Uterus (tissue), 3 donors: ENCODE measurements at regions not wholly inside any gene's neighbourhood (a gene's known extent, or its start where the extent isn't known, plus 50 kb on each side); places are given as distances from the start of the nearest gene placed in this dataset.

Source experiments
- DNase-seq, 2 donors: peaks; one replicate each; pipeline ENCODE4 v3.0.0-alpha.2; 2019 to 2020
- H3K27ac ChIP-seq, 2 donors: fragments of 200-600 bp; sonication (generic); 1 replicate in 1 of 2; 2 replicates in 1 of 2; pipeline ENCODE4 v1.5.1; 2016 to 2018
- H3K27me3 ChIP-seq, 2 donors: fragments of 200-600 bp; sonication (generic); one replicate each; pipeline ENCODE4 v1.5.1; 2018 to 2019; ENCODE audit warnings: control low read depth in 1 of 2
- H3K36me3 ChIP-seq, 2 donors: fragments of 200-600 bp; sonication (generic); one replicate each; pipeline ENCODE4 v1.5.1; 2019; ENCODE audit warnings: control low read depth in 1 of 2
- H3K4me1 ChIP-seq, 2 donors: fragments of 200-600 bp; sonication (generic); one replicate each; pipeline ENCODE4 v1.5.1; 2018 to 2019; ENCODE audit warnings: control low read depth in 1 of 2
- H3K4me3 ChIP-seq, 2 donors: fragments of 200-600 bp; sonication (generic); 1 replicate in 1 of 2; 2 replicates in 1 of 2; pipeline ENCODE4 v1.5.1; 2018 to 2019; ENCODE audit warnings: mild to moderate bottlenecking in 1 of 2
- H3K9me3 ChIP-seq, 2 donors: fragments of 200-600 bp; sonication (generic); one replicate each; pipeline ENCODE4 v1.5.1; 2019; ENCODE audit warnings: control low read depth in 1 of 2
- POLR2A ChIP-seq, 2 donors: fragments of 450-650 bp; IDR thresholded peaks; one replicate each; pipeline ENCODE4 v1.6.1; 2016; ENCODE audit warnings: antibody characterized with exemption in 2 of 2, mild to moderate bottlenecking in 1 of 2, moderate library complexity in 1 of 2
- intact Hi-C: fragments of 100-400 bp; cut with DNase I; formaldehyde crosslinking; loops from one replicate; pipeline ENCODE4 v1.15.1; 2023; ENCODE audit warnings: low total_unique reads
- TF ChIP-seq, protein P1 (sequence below), 4 experiments: fragments of 200-600 bp in 2 of 4; fragments of 450-650 bp in 2 of 4; sonication (generic) in 2 of 4; IDR thresholded peaks; one replicate each; pipeline ENCODE4 v1.5.1; 2016 to 2019; ENCODE audit warnings: antibody characterized with exemption in 4 of 4, mild to moderate bottlenecking in 2 of 4, moderate library complexity in 1 of 4
- donor health status: DM: yes; HTN: yes; CAD: no.

DNA sequence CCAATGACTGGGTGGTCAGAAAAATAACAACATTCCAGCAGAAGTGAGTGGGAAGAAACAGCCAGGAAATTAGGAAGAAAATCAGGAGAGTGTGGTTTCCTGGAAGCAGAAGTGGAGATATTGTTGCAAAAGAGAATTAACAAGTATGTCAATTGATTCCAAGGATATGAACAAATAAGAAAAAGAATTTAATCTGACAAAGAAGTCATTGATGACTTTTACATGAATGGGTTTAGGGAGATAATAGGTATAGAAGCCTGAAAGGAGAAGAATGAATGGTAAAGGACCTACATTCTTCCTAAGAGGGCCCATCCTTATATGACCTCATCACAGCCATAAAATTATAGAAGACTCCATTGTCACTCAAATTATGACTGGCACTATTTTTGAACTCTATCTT, 1440.1 kb downstream of the OTOL1 start:
- intact Hi-C loops, result no loop called here
- H3K27me3 ChIP-seq, result no peaks in the 10 kb centered on the region
- no peak for TF ChIP-seq POLR2A (IDR thresholded peaks at IDR 0.05)
- TF ChIP-seq, protein P1, sequence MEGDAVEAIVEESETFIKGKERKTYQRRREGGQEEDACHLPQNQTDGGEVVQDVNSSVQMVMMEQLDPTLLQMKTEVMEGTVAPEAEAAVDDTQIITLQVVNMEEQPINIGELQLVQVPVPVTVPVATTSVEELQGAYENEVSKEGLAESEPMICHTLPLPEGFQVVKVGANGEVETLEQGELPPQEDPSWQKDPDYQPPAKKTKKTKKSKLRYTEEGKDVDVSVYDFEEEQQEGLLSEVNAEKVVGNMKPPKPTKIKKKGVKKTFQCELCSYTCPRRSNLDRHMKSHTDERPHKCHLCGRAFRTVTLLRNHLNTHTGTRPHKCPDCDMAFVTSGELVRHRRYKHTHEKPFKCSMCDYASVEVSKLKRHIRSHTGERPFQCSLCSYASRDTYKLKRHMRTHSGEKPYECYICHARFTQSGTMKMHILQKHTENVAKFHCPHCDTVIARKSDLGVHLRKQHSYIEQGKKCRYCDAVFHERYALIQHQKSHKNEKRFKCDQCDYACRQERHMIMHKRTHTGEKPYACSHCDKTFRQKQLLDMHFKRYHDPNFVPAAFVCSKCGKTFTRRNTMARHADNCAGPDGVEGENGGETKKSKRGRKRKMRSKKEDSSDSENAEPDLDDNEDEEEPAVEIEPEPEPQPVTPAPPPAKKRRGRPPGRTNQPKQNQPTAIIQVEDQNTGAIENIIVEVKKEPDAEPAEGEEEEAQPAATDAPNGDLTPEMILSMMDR (IDR thresholded peaks at IDR 0.05), result no peak
- H3K4me3 ChIP-seq, result no peak overlapping the region
- DNase-seq, result no peak
- H3K36me3 ChIP-seq, result no peaks in the 10 kb centered on the region
- no peaks in the 10 kb centered on the region for H3K4me1 ChIP-seq
- no peak overlapping the region for H3K27ac ChIP-seq
- H3K9me3 ChIP-seq, result no peaks in the 10 kb centered on the region

DNA sequence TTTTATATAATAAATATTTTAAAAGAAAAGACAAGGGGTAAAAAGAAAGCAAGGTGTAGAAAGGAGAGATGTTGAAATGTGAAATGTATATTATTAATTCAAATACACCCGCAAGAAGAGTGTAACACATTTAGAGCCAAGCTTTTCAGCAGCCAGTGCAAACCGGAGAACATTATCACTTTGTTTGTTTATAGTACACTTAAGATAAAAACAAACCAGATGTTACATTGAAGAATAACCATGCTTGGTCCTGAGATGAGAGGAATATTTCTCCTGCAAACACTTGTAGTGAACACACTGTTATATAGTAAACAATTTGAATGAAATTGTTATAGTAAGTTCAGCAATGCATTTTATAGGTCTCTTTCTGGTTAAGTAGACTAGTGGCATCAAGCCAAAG, 1441.5 kb downstream of the OTOL1 start:
- intact Hi-C loops, result no loop called here
- no peak for DNase-seq
- Histone ChIP-seq H3K36me3 (no peaks in the 10 kb centered on the region), H3K9me3 (no peaks in the 10 kb centered on the region), H3K27me3 (no peaks in the 10 kb centered on the region), H3K27ac (no peak overlapping the region), H3K4me1 (no peaks in the 10 kb centered on the region), H3K4me3 (no peak overlapping the region)
- no peak for TF ChIP-seq POLR2A (IDR thresholded peaks at IDR 0.05)
- TF ChIP-seq, protein P1 (IDR thresholded peaks at IDR 0.05), result no peak

DNA sequence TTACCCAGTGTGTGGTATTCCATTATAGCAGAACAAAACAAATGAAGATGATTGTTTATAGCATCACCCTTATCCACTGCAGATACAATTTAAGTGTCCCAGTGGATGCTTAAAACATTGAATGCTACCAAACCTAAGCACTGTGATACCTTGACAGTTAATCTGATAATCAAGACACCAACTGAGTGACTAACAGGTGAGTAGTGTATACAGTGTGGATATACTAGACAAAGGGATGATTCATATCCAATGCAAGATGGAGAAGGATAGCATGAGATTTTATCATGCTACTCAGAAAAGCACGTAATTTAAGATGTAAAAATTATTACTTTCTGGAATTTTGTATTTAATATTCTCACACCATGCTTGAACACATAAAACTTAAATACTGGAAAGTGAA, 1449.0 kb downstream of the OTOL1 start:
- Histone ChIP-seq H3K4me1 (no peaks in the 10 kb centered on the region), H3K27me3 (no peaks in the 10 kb centered on the region), H3K9me3 (no peaks in the 10 kb centered on the region), H3K36me3 (no peaks in the 10 kb centered on the region), H3K27ac (no peak overlapping the region), H3K4me3 (no peak overlapping the region)
- intact Hi-C loops, result no loop called here
- no peak for TF ChIP-seq POLR2A (IDR thresholded peaks at IDR 0.05)
- TF ChIP-seq, protein P1 (IDR thresholded peaks at IDR 0.05), result no peak
- DNase-seq, result no peak

DNA sequence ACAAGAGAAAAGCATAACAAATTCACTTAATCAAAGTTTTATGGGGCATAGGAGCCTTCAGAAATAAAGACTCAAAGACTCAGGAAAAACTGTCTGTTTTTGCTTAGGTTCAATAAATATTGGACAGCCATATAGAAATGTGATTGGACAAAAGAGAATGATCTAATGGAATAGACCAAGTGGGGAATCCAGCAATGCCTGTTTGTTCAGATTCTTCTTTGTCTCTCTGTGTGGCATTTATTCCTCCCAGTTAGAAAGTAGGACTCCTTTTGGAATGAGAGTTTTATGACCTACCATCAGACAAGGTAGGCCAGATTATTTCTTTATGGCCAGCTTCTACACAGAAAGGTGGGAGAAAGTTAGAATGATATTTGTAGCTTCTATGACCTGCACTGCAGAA, 1460.1 kb downstream of the OTOL1 start:
- Histone ChIP-seq H3K27ac (no peak overlapping the region), H3K36me3 (no peaks in the 10 kb centered on the region), H3K9me3 (no peaks in the 10 kb centered on the region), H3K4me1 (no peaks in the 10 kb centered on the region), H3K4me3 (no peak overlapping the region), H3K27me3 (no peaks in the 10 kb centered on the region)
- DNase-seq, result no peak
- TF ChIP-seq, protein P1 (IDR thresholded peaks at IDR 0.05), result no peak
- no peak for TF ChIP-seq POLR2A (IDR thresholded peaks at IDR 0.05)
- intact Hi-C loops, result no loop called here

DNA sequence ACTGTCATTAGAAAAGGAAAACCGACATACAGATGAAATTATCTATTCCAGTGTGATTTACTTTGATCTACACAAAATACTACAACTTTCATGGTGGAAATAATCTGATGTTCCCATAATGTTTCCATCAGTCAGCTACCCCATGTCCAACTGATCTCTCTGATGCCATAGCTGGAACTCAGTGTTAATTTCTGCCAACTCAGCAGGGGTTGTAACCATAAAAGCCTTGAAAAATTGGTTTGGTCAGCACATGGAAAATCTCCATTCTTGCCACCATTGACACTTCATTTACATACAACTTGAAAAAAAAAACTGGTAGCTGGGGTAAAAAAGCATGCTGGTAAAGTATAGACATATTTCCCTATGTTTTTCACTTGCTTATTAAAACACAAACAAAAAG, 1463.7 kb downstream of the OTOL1 start:
- H3K4me1 ChIP-seq, result no peaks in the 10 kb centered on the region
- TF ChIP-seq POLR2A (IDR thresholded peaks at IDR 0.05), result no peak
- TF ChIP-seq, protein P1 (IDR thresholded peaks at IDR 0.05), result no peak
- no peak for DNase-seq
- H3K27me3 ChIP-seq, result no peaks in the 10 kb centered on the region
- intact Hi-C loops, result no loop called here
- no peak overlapping the region for H3K4me3 ChIP-seq
- H3K36me3 ChIP-seq, result no peaks in the 10 kb centered on the region
- H3K9me3 ChIP-seq, result no peaks in the 10 kb centered on the region
- no peak overlapping the region for H3K27ac ChIP-seq
